ENCODE measurements at regions not wholly inside any gene's neighbourhood (a gene's known extent, or its start where the extent isn't known, plus 50 kb on each side); places are given as distances from the start of the nearest gene placed in this dataset.

DNA sequence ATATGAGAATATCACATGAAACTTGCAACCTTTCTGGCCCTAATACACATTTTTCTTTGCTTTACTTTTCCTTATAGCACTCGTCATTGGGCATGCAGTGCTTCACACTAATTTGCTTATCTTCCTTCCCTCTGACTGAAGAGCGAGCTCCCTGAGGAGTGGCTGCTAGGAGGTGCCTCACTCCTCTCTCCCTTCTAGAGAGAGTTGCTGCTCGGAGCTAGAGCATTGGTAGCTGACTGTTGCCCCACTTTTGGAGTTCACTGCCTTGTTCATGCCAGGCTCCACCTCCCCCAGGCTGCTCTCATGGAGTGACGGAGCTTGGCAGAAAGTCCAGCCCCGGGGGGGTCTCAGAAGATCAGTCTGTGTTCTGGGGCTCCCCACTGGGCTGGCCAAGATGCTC, 413.2 kb downstream of the MED10 start:
- TF ChIP-seq, protein P1, sequence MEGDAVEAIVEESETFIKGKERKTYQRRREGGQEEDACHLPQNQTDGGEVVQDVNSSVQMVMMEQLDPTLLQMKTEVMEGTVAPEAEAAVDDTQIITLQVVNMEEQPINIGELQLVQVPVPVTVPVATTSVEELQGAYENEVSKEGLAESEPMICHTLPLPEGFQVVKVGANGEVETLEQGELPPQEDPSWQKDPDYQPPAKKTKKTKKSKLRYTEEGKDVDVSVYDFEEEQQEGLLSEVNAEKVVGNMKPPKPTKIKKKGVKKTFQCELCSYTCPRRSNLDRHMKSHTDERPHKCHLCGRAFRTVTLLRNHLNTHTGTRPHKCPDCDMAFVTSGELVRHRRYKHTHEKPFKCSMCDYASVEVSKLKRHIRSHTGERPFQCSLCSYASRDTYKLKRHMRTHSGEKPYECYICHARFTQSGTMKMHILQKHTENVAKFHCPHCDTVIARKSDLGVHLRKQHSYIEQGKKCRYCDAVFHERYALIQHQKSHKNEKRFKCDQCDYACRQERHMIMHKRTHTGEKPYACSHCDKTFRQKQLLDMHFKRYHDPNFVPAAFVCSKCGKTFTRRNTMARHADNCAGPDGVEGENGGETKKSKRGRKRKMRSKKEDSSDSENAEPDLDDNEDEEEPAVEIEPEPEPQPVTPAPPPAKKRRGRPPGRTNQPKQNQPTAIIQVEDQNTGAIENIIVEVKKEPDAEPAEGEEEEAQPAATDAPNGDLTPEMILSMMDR (IDR thresholded peaks at IDR 0.05; ENCODE audit: insufficient read depth, low read depth, low read length), result no peak
- TF ChIP-seq EZH2 (IDR thresholded peaks at IDR 0.05; ENCODE audit: insufficient read depth, low read length), result no peak
